HCT116 (cell line): ENCODE measurements at regions not wholly inside any gene's neighbourhood (a gene's known extent, or its start where the extent isn't known, plus 50 kb on each side); places are given as distances from the start of the nearest gene placed in this dataset.

Experiments used
- ATAC-seq: fragments of 200-7000 bp; cut with Tn5 transposase; 2 replicates; pipeline ENCODE4 v1.9.1; 2020; ENCODE audit warnings: mild to moderate bottlenecking, moderate library complexity
- BruUV-seq: library from RNA; stranded (reverse); fragments of 400-500 nt; replicated peaks from 2 replicates; lab custom pipeline; 2021; lab: Mats Ljungman, UMichigan
- CTCF ChIA-PET: fragments of 300-600 bp; sonication (Branson Sonifier 250); formaldehyde crosslinking; loops from one replicate; lab custom pipeline; 2021; ENCODE audit warnings: antibody characterized with exemption; lab: Charles Lee
- POLR2A ChIA-PET: fragments of 300-600, 350-600 bp; sonication (Branson Sonifier 250); formaldehyde crosslinking; loops from one replicate; lab custom pipeline; 2021; ENCODE audit warnings: antibody characterized with exemption; lab: Charles Lee
- RAD21 ChIA-PET, 2 experiments: fragments of 300-600 bp; sonication (Branson Sonifier 250); formaldehyde crosslinking; loops; one replicate each; lab custom pipeline; 2023; ENCODE audit warnings: low total read pairs in 2 of 2; ENCODE audit not compliant: uncharacterized antibody in 2 of 2, unreplicated experiment in 2 of 2, low non-redundant PET in 1 of 2; lab: Charles Lee
- DNase-seq: peaks from one replicate; pipeline ENCODE4 v3.0.0-alpha.2; 2010; ENCODE audit warnings: low read depth, low spot score
- H2AFZ ChIP-seq: fragments of 200-600 bp; shearing (Covaris generic), sonication (generic); 2 replicates; pipeline ENCODE4 v1.6.1; 2017; ENCODE audit warnings: low read depth, mixed run types, mixed read lengths, antibody characterized with exemption, low read length; ENCODE audit not compliant: poor library complexity, severe bottlenecking
- H3K27ac ChIP-seq: 2 replicates; pipeline ENCODE4 v1.5.1; 2012; ENCODE audit warnings: low read depth, low read length
- H3K27me3 ChIP-seq: fragments of 200-600 bp; sonication (generic); 2 replicates; pipeline ENCODE4 v1.6.1; 2016; ENCODE audit warnings: mixed run types, low read length, mixed read lengths; ENCODE audit not compliant: insufficient read depth
- H3K36me3 ChIP-seq, 2 experiments: fragments of 200-500 bp in 1 of 2; fragments of 200-600 bp in 1 of 2; sonication (Bioruptor generic) in 1 of 2; sonication (generic) in 1 of 2; 2 replicates each; pipeline versions ENCODE4 v1.5.1 to v1.6.1; 2014 to 2016; ENCODE audit warnings: low read length in 2 of 2, inconsistent platforms in 1 of 2, mixed read lengths in 1 of 2, mixed run types in 1 of 2; ENCODE audit not compliant: insufficient read depth in 2 of 2, control insufficient read depth in 1 of 2
- H3K4me1 ChIP-seq, 2 experiments: fragments of 200-600 bp in 1 of 2; sonication (generic) in 1 of 2; 2 replicates each; pipeline versions ENCODE4 v1.5.1 to v1.6.1; 2012 to 2017; ENCODE audit warnings: low read length in 2 of 2, inconsistent platforms in 1 of 2, mild to moderate bottlenecking in 1 of 2, mixed read lengths in 1 of 2, mixed run types in 1 of 2, moderate library complexity in 1 of 2; ENCODE audit not compliant: insufficient read depth in 2 of 2, control insufficient read depth in 1 of 2
- H3K4me2 ChIP-seq: fragments of 200-600 bp; sonication (generic); 2 replicates; pipeline ENCODE4 v1.6.1; 2017; ENCODE audit warnings: mixed run types, low read length, mixed read lengths
- H3K4me3 ChIP-seq, 2 experiments: fragments of 200-600 bp in 1 of 2; sonication (generic) in 1 of 2; replicated peaks in 1 of 2; 2 replicates each; pipeline ENCODE4 v1.5.1; 2011 to 2016; ENCODE audit warnings: low read length in 2 of 2, control low read depth in 1 of 2, low read depth in 1 of 2, mild to moderate bottlenecking in 1 of 2, mixed read lengths in 1 of 2, mixed run types in 1 of 2
- H3K79me2 ChIP-seq: fragments of 200-600 bp; sonication (generic); 2 replicates; pipeline ENCODE4 v1.6.1; 2017; ENCODE audit warnings: mild to moderate bottlenecking, mixed run types, low read length, moderate library complexity, mixed read lengths; ENCODE audit not compliant: insufficient read depth
- H3K9ac ChIP-seq: fragments of 200-600 bp; sonication (generic); 2 replicates; pipeline ENCODE4 v1.6.1; 2016; ENCODE audit warnings: low read length, mixed read lengths
- H3K9me2 ChIP-seq: fragments of 200-600 bp; sonication (generic), shearing (Covaris generic); 2 replicates; pipeline ENCODE4 v1.6.1; 2017; ENCODE audit warnings: mixed run types, mild to moderate bottlenecking, moderate library complexity; ENCODE audit not compliant: insufficient read depth
- H3K9me3 ChIP-seq, 2 experiments: fragments of 200-500 bp in 1 of 2; fragments of 200-600 bp in 1 of 2; sonication (Bioruptor generic) in 1 of 2; sonication (generic) in 1 of 2; 2 replicates each; pipeline ENCODE4 v1.6.1; 2014 to 2017; ENCODE audit warnings: low read length in 2 of 2, mixed read lengths in 2 of 2, inconsistent platforms in 1 of 2, low read depth in 1 of 2, mild to moderate bottlenecking in 1 of 2, mixed run types in 1 of 2, moderate library complexity in 1 of 2; ENCODE audit not compliant: control insufficient read depth in 1 of 2, insufficient read depth in 1 of 2
- H4K20me1 ChIP-seq: fragments of 200-600 bp; sonication (generic), shearing (Covaris generic); 2 replicates; pipeline ENCODE4 v1.6.1; 2017; ENCODE audit warnings: mixed run types, mild to moderate bottlenecking, moderate library complexity; ENCODE audit not compliant: insufficient read depth
- ATF3 ChIP-seq: IDR thresholded peaks from 2 replicates; pipeline ENCODE4 v1.6.1; 2012
- CEBPB ChIP-seq: IDR thresholded peaks from 2 replicates; pipeline ENCODE4 v1.6.1; 2012; ENCODE audit warnings: low read depth
- EZH2 ChIP-seq: fragments of 200-600 bp; sonication (generic); IDR thresholded peaks from 2 replicates; pipeline ENCODE4 v1.6.1; 2017; ENCODE audit warnings: antibody characterized with exemption, mixed run types
- EZH2phosphoT487 ChIP-seq: fragments of 200-600 bp; IDR thresholded peaks from 2 replicates; pipeline ENCODE4 v1.6.1; 2018; ENCODE audit warnings: antibody characterized with exemption, borderline replicate concordance
- FOSL1 ChIP-seq: IDR thresholded peaks from 2 replicates; pipeline ENCODE4 v1.6.1; 2012; ENCODE audit warnings: low read depth
- JUND ChIP-seq: IDR thresholded peaks from 2 replicates; pipeline ENCODE4 v1.6.1; 2012
- POLR2AphosphoS5 ChIP-seq: IDR thresholded peaks from 2 replicates; pipeline ENCODE4 v1.6.1; 2011; ENCODE audit warnings: mild to moderate bottlenecking, low read depth, low read length, moderate library complexity
- RAD21 ChIP-seq: IDR thresholded peaks from 2 replicates; pipeline ENCODE4 v1.6.1; 2012; ENCODE audit warnings: low read depth, mild to moderate bottlenecking
- REST ChIP-seq: IDR thresholded peaks from 2 replicates; pipeline ENCODE4 v1.6.1; 2012; ENCODE audit warnings: low read depth
- SIN3A ChIP-seq: IDR thresholded peaks from 2 replicates; pipeline ENCODE4 v1.6.1; 2012; ENCODE audit warnings: low read depth
- ZNF274 ChIP-seq: fragments of 200-500 bp; sonication (Bioruptor generic); IDR thresholded peaks from 2 replicates; pipeline ENCODE4 v1.6.1; 2014; ENCODE audit warnings: mild to moderate bottlenecking, low read depth, low read length, inconsistent platforms
- intact Hi-C: fragments of 100-400 bp; cut with micrococcal nuclease; formaldehyde crosslinking; loops from 2 replicates; pipeline ENCODE4 v1.10.0; 2022

GRCh38 chr20:60095456-60095855 is 137.2 kb downstream of the CDH26 start:
- Histone ChIP-seq H4K20me1 (no peaks in the 10 kb centered on the region), H3K27me3 (peaks cover under 1% of the 10 kb centered on the region; the same call in 1 of the 2 replicates), H3K4me1 (no peaks in the 10 kb centered on the region), H2AFZ (no peak overlapping the region), H3K36me3 (no peaks in the 10 kb centered on the region), H3K4me2 (no peak overlapping the region), H3K9ac (no peak overlapping the region), H3K27ac (no peak overlapping the region), H3K4me3 (no peak overlapping the region), H3K9me3 (no peaks in the 10 kb centered on the region)
- intact Hi-C loops, result no loop called here
- POLR2A ChIA-PET, result no interaction called here
- ATAC-seq (no peak), DNase-seq (no peak)
- CTCF ChIA-PET, result no interaction called here
- no TSS peak for BruUV-seq
- RAD21 ChIA-PET, result no interaction called here
- TF ChIP-seq POLR2AphosphoS5 (no peak), JUND (no peak), ZNF274 (no peak), REST (no peak), CEBPB (no peak), EZH2 (no peak), FOSL1 (no peak), RAD21 (no peak), SIN3A (no peak), ATF3 (no peak), EZH2phosphoT487 (no peak)
- TF ChIP-seq, all 23 proteins: peak for 0
- H3K9me2 ChIP-seq, result no peaks in the 10 kb centered on the region
- H3K79me2 ChIP-seq, result no peaks in the 10 kb centered on the region
